Pons (tissue), 1 donor: ENCODE measurements at regions not wholly inside any gene's neighbourhood (a gene's known extent, or its start where the extent isn't known, plus 50 kb on each side); places are given as distances from the start of the nearest gene placed in this dataset.
"Not testable (repeated sequence)": the region's sequence is repeated elsewhere in the genome, so short reads cannot be mapped to it uniquely, and the experiment has no call there.

ENCODE experiments used
- DNase-seq: peaks from one replicate; pipeline ENCODE4 v3.0.0-alpha.2; 2016; ENCODE audit warnings: low spot score

DNA sequence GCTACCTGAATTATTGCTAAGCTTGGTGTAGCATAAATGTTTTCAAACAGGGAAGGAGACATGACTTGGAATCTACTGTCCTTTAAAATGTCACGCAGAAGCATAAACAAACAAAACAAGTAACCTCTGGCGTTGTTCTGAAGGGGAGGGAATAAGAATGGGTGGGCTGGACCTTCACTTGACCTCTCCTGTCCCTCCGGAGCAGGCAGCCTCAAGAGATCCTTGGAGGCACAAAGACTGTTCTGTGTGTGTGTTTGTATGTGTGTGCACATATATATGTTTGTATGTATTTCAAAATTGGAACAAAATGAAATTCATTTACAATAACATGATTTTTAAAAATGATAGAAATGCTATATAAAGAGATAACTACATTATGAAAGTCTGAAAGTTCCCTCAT is 91.3 kb upstream of the DCLK2 start:
- no peak for DNase-seq

DNA sequence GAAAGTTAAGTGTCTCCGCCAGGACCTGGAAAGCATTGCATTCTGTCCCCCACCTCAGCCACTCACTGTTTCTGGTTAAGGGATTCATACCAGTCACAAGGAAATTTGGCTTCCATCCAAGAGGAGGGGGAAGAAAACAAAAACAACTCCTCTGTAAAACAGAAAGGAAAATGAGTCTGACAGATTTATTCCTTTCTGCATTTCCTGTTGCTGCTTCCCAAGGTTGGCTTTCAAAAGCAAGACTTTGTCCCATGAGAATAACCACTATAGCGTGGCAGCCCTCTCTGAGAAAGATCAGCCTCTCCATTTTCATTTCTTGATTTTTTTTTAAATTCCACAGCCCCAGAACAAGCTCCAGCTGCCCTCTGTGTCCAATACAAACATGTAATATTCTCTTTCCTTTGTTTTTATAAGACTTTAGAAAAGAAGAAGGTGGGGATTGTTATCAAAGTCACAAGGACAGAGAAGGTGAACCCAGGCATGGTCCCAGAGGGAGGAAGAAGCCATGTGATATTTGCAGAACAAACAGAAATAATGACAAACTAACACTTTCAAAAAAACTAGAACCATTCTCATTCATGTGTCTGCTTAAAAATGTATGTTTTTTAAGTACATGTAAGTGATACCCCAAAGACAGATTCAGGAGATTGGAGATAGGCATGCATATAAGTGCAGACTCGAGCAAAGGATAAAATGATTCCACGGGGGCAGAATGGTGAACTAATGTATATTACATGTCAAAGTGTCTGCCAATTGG is 90.7 kb upstream of the DCLK2 start:
- DNase-seq, result no peak

DNA sequence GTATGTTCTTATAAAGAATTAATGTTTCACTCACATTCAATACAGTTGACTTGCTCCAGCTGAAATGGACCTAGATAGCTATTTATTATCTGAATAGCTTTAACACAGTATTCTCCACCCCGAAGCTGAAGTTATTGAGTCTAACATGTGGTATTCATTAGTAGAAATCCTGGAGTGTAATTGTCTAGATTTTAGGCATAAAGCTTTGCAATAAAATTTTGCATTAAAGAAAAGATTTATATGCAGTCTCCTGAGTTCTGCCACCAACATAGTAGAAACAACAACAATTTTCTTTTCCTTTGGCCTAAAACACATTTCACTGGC is 90.2 kb upstream of the DCLK2 start:
- DNase-seq, result no peak

DNA sequence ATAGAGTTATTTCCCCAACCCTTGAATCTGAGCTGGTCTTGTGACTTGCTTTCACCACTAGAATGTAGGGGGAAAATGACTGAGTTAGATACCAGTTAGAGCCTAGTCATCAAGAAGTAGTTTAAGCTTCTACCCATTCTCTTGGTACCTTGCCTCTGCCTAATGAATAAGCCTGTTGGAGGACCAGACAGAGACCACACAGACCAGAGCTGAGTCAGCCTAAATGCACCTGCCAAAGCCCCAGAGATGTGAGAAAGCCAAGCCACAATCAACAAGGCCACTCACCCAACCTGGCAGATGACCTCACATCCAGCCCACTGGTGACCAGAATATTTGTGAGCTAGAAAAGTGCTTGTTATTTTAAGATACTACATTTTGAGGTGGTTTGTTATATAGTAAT is 85.2 kb upstream of the DCLK2 start:
- DNase-seq, result no peak

DNA sequence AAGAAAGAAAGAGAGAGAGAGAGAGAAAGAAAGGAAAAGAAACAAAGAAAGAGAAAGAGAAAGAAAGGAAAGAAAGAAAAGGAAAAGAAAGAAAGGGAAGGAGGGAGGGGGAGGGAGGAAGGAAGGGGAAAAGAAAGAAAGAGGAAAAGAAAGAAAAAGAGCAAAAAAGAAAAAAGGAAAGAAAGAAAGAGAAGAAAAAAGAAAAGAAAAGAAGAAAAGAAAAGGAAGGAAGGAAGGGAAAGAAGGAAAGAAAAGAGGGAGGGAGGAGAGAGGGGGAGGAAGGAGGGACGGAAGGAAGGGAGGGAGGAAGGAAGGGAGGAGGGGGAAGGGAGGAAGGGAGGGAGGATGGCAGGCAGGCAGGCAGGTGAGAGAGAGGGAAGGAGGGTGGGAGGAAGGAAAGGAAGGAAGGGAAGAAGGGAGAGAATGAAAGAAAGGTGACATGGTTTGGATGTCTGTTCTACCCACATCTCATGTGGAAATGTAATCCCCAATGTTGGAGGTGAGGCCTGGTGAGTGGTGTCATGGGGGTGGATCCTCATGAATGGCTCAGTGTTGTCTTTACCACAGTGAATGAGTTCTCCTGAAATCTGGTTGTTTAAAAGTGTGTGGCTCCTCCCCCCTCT is 83.0 kb upstream of the DCLK2 start:
- no peak for DNase-seq

DNA sequence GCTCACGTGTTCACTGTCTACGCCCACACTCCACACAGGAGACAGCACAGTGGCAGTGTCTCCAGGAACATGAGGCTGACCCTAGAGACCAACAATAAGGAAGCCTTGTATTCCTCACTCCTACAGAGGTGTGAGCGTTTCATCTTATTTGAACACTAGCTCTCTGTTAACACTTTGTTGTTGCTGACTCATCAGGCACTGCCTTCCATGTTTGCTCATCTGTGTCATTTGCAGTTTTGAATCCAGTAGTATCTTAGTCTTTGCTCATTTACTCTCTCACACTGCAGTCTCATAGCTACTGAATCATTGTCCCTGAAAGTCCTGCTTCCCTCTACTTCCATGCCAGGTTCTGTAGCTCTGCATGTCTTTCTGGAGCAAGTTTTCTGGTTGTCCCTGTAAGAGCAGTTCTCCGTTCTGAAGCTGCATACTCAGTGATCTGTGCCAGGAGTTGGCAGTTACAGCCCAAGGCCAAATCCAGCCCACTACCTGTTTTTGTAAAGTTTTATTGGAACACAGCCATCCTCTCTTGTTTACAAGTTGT is 80.3 kb upstream of the DCLK2 start:
- DNase-seq, result no peak

DNA sequence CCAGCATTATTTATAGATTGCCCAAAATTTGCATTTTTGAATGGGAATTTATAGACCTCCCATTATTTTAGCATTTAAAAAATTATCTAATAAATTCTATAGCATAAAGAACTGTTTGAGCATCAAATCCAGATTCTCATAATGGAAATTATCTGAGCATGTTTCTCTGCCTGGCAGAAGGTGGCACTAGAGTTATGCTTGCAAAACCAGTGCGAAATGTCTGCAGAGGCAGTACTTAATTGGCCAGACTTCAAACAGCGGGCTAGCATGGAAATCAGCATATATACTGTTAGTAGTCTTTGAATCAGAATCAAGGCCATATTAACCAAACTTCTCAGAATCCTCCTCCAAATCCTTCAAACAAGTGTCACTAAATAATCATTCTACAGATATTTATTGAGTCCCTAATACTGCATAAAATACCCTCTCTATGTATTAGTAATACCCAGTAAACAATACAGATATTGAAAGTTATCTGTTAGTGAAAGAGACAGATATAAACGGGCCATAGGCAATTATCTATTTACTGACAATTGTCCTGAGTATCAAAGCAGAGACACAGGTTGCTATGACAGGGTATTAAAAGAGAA is 78.7 kb upstream of the DCLK2 start:
- peak; percentile 81 for DNase-seq

DNA sequence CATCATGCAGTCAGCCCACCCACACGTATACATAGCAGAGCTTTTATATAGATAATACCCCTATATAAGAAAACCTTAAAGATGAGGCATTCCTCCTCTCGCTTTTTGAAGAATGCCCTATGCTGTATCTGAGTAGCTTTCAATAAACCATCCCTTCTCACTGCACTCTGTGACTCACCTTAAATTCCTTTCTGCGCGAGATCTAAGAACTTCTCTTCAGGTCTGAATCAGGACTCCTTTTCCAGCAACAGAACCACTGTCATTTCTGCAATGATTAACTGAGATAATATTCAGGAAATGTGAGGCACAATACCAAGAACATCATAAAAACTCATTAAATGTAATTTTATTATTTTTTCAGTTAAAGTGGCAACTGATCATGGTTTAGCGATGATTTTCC is 76.4 kb upstream of the DCLK2 start:
- no peak for DNase-seq

DNA sequence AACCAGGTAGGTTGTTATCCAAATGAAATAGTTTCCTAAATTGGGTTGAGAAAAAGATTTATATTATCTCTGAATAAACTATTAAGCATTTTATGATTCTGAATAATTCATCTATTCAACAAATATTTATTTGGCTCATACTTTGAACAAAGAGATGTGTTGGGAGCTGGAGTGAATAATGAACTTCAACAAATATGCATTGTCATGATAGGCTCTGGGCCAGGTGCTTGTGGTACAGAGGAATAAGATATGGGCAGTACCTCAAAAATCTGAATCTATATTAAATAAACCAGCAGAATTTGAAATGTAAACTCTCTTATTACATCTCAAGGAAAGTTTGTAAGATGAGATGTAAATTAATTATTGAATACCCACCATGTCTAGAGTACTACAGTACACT is 75.7 kb upstream of the DCLK2 start:
- no peak for DNase-seq

DNA sequence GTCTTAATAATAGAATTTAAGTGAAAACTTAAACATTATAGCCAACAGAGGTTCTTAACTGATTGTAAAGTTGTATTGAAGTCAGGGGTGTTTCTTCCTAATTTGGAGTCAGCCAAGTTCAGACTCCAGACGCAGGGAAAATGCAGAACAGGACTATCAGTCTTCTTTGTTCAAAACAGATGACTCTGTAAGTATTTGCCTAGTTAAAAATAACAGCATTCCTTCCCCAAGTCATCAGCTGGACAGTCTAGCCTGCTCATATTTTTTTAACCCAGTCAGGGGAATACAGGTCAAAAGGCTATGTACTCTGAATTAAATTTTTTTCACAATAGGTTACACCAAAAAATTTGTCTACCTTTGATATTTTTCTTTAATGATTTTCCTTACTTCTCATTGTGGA is 73.8 kb upstream of the DCLK2 start:
- DNase-seq, result no peak

DNA sequence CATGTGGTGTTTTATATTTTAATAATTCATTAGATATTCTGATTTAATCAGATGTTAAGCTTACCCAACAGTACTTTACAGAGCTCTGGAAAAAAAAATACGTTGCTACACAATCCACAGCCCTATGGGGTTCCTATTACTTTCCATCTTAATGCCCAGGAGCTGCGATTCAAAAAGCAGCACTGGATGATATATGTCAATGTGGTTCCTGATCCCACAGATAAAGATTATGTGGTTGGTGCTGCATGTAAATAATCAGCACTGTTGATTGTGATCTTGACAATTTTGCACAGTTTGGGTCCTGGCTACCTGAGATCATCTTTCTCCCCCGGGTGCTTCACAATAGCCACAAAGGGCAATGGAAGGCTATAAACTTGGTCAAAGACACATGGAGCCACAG is 72.7 kb upstream of the DCLK2 start:
- DNase-seq, result no peak

DNA sequence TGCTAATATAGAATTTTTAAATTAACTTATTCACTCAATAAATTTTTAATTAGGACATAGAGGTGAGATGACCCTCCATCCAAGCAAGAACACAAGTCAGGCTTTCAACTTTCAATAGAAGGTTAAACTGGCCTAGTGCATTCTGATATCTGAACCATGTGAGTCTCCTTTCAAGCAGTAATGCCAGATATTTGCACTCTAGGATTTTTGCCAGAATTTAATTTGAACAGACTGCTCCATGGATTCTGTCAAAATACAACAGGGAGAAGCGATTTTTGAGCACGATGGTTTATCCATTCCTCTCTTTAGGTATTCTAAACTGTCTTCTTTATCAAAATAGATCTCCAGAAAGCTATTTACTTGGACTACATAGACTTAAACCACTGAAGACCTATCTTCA is 72.0 kb upstream of the DCLK2 start:
- DNase-seq, result no peak

DNA sequence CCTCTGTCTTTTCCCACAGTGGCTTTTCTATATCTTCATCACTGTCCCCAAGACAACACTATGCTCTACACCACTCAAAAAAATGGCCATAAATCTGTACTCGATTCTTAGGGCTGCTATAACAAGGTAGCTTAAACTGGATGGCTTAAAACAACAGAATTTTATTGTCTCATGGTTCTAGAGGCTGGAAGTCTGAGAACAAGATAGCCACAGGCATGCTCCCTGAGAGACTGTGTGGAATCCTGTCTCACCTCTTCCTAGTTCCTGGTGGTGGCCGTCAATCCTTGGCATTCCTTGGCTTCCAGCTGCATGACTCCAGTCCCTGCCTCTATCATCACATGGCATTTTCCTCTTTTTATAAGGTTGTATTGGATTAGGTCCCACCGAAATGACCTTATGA is 70.7 kb upstream of the DCLK2 start:
- DNase-seq, result no peak

DNA sequence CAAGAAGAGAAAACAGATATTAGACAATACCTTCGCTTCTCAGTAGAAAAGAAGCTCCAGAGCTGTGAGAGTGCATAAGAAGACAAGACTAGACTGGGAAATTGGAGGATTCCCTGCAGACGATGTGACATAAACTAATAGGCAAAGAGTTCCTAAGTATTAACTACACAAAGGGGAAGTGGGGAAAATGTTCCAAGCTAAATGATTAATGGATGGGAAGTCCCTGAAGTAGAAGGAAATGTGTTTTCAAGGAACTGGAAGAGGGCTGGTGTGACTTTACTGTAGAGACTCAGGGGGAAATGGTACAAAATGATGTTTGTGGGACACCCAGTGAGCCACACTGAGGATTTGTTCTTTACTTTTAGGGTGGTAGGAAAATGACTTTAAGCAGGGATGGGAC is 69.7 kb upstream of the DCLK2 start:
- no peak for DNase-seq

DNA sequence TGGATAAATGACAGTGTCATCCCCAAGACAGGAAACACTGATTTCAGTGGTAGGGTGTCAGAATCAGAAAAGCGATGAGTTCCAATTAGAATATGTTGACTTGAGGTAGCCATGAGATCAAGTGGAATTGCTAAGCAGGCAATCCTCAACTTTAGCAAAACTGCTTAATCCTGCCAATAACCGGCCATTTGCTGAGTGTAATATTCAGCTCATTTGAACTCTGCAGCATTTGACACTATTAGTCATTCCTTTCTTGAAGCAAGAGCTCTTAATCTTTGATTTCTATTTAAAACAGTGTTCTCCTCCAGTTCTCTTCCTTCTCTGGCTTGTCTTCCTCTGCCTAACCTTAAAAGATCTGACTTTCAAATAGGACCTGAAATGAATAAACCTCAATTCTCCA is 68.7 kb upstream of the DCLK2 start:
- DNase-seq, result no peak

DNA sequence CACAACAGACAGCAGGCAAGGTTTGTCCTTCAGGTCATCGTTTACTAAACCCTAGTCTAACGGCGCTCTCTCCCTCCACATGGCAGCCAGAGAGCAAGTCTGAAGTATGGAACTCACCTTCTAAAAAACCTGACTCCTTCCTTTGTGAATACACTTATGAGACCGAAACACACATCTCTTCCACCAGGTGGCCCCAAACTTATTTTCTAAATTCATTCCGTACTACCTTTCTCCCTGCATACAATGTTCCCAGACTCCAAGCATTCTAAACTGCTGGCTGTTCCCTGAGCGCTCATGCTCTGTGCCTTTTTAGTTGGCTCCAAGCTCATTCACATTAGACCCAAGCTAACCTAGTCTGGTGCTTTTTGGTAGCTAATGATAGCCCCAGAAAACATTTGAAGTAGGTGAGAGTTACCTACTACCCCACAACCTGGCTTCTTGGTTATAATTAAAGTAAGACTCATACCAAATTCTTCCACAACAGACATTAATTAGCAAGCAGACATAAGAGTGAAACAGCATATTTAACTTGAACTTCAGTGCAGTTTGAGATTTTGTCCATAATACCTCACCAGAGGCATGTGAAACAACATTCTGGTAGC is 67.6 kb upstream of the DCLK2 start:
- DNase-seq, result peak; percentile 61

DNA sequence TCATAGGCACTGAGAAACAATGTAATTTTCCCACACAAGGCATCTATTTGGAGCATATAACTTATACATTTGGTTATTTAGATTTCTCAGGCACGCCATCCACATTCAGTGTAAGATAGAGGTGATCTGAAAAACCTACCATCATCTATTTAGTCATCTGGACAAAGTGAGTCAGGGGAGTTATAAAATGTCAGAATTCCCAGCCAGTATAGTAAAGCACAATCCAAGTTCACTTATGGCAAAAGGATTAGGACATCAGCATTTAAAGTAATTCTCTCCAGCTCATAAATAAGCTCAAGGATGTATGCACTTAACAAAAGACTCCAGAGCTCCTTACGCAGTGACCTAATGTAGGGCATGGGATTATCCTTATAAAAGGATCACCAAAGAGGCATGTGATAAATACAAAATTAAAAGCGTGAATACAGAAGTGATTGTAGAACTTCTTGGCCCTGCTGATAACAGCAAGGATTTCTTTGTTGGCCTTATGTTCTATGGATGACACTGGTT is 65.3 kb upstream of the DCLK2 start:
- no peak for DNase-seq

DNA sequence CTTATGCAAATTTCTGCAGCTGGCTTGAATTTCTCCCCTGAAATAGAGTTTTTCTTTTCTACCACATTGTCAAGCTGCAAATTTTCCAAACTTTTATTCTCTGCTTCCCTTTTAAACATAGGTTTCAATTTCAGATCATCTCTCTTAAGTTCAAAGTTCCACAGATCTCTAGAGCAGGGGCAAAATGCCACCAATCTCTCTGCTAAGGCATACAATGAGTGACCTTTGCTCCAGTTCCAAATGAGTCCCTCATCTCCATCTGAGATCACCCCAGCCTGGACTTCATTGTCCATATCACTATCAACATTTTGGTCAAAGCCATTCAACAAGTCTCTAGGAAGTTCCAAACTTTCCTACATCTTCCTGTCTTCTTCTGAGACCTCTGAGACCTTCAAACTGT is 62.3 kb upstream of the DCLK2 start:
- not testable (repeated sequence) for DNase-seq

DNA sequence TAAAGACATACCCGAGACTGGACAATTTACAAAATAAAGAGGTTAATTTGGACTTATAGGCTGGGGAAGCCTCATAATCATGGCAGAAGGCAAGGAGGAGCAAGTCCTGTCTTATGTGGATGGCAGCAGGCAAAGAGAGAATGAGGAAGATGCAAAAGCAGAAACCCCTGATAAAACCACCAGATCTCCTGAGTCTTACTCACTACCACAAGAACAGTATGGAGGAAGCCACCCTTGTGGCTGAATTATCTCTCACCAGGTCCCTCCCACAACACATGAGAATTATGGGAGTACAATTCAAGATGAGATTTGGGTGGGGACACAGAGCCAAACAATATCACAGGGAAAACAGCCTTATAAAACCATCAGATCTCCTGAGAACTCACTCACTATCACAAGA is 61.6 kb upstream of the DCLK2 start:
- not testable (repeated sequence) for DNase-seq

DNA sequence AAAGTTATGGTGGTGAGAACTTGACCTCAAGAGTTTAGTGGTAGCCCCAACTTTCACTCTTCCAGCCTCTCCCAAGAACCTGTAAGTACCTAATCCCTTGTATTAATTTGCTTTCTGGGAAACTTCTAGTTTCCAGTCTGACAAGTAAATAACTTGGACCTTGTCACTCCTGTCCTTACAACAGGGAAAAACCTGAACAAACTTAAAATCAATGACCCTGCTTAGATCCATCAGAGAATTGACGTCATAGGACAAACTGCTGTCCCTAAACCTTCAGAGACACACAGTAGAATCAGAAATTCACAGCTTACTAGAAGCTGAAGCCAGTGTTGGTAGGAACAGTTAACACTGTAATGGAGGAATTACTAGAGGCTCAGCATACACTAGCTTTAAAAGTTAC is 60.0 kb upstream of the DCLK2 start:
- no peak for DNase-seq

DNA sequence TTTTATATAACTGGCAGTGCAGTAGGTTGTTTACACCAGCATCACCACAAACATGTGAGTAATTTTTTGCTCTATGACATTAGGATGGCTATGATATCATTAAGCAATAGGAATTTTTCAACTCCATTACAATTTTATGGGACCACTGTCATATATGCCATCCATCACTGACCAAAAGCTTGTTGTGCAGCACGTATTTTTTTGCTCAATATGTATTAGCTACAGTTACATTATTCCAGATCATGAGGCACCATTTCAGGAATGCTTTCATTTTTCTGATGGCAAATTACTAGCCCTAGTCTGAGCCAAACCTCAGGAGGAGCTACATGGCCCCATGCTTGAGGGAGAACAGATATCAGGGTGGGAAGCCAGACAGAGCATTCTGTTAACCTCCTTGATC is 56.8 kb upstream of the DCLK2 start:
- no peak for DNase-seq

DNA sequence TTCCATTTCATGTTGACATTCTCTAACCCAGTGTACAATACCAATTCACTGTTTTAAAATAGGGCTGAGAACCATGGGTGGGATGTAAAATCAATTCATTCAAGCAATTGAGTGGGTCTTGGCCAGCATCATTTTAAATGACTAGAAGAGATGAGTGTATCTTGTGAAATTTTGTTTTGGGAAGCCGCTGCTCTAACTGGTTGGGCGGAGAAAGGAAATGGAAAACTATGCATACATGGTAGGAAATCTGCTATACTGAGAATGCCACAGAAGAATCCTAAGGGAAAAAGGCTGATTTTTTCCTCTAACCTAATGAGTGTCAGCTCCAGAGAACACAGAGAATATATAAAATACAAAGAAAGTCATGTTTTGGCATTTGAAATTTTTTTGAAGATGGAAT is 54.8 kb upstream of the DCLK2 start:
- DNase-seq, result no peak

DNA sequence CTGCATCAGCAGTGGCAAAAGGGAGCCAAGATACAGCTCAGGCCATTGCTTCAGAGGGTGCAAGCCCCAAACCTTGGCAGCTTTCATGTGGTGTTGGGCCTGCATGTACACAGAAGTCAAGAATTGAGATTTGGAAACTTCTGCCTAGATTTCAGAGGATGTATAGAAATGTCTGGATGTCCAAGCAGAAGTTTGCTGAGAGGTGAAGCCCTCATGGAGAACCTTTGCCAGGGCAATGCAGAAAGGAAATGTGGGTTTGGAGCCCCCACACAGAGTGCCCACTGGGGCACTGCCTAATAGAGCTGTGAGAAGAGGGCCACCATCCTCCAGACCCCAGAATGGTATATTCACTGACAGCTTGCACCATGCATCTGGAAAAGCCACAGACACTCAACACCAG is 51.3 kb upstream of the DCLK2 start:
- not testable (repeated sequence) for DNase-seq
